ENCODE measurements at regions not wholly inside any gene's neighbourhood (a gene's known extent, or its start where the extent isn't known, plus 50 kb on each side); places are given as distances from the start of the nearest gene placed in this dataset.

GRCh38 chr10:52940921-52941320, 168.3 kb upstream of the MBL2 start:
- no peak for DNase-seq (ENCODE audit: extremely low spot score in 2 of 2)
- H3K4me1 ChIP-seq: no peaks in the 10 kb centered on the region
- TF ChIP-seq CTCF (IDR thresholded peaks at IDR 0.05) (no peak), POLR2A (IDR thresholded peaks at IDR 0.05) (no peak), POLR2AphosphoS5 (IDR thresholded peaks at IDR 0.05; ENCODE audit: insufficient read depth in 1 of 2, low read depth in 1 of 2) (no peak)
- no peaks in the 10 kb centered on the region for H3K9me3 ChIP-seq
- intact Hi-C loops (cut with DNase I): no loop called here
- no peaks in the 10 kb centered on the region for H3K27me3 ChIP-seq
- no peak overlapping the region for H3K4me3 ChIP-seq
- H3K27ac ChIP-seq: no peak overlapping the region
- H3K36me3 ChIP-seq: no peaks in the 10 kb centered on the region

GRCh38 chr10:52939894-52940293, 167.3 kb upstream of the MBL2 start:
- H3K9me3 ChIP-seq: no peaks in the 10 kb centered on the region
- H3K4me3 ChIP-seq: no peak overlapping the region
- TF ChIP-seq POLR2A (IDR thresholded peaks at IDR 0.05) (no peak), POLR2AphosphoS5 (IDR thresholded peaks at IDR 0.05; ENCODE audit: insufficient read depth in 1 of 2, low read depth in 1 of 2) (no peak), CTCF (IDR thresholded peaks at IDR 0.05) (no peak)
- no peaks in the 10 kb centered on the region for H3K36me3 ChIP-seq
- no peaks in the 10 kb centered on the region for H3K27me3 ChIP-seq
- no peak overlapping the region for H3K27ac ChIP-seq
- H3K4me1 ChIP-seq: no peaks in the 10 kb centered on the region
- intact Hi-C loops (cut with DNase I): no loop called here
- no peak for DNase-seq (ENCODE audit: extremely low spot score in 2 of 2)

- intact Hi-C loops (cut with DNase I): no loop called here
- H3K27me3 ChIP-seq: no peaks in the 10 kb centered on the region
These were observed 161.2 kb upstream of the MBL2 start for GRCh38 chr10:52933748-52934147.

GRCh38 chr10:52927678-52928077, 155.1 kb upstream of the MBL2 start:
- Histone ChIP-seq H3K4me3 (no peak overlapping the region), H3K27me3 (no peaks in the 10 kb centered on the region), H3K27ac (no peak overlapping the region), H3K36me3 (no peaks in the 10 kb centered on the region), H3K4me1 (no peaks in the 10 kb centered on the region), H3K9me3 (no peaks in the 10 kb centered on the region)
- no peak for DNase-seq (ENCODE audit: extremely low spot score in 2 of 2)
- intact Hi-C loops (cut with DNase I): no loop called here
- TF ChIP-seq POLR2AphosphoS5 (IDR thresholded peaks at IDR 0.05; ENCODE audit: insufficient read depth in 1 of 2, low read depth in 1 of 2) (no peak), POLR2A (IDR thresholded peaks at IDR 0.05) (no peak), CTCF (IDR thresholded peaks at IDR 0.05) (no peak)

More at GRCh38 chr10:52933748-52934147, 161.2 kb upstream of the MBL2 start:
- DNase-seq (ENCODE audit: extremely low spot score in 2 of 2): no peak
- Histone ChIP-seq H3K9me3 (no peaks in the 10 kb centered on the region), H3K4me3 (no peak overlapping the region), H3K36me3 (no peaks in the 10 kb centered on the region), H3K27ac (no peak overlapping the region), H3K4me1 (no peaks in the 10 kb centered on the region)
- TF ChIP-seq POLR2AphosphoS5 (IDR thresholded peaks at IDR 0.05; ENCODE audit: insufficient read depth in 1 of 2, low read depth in 1 of 2) (no peak), POLR2A (IDR thresholded peaks at IDR 0.05) (no peak)

GRCh38 chr10:52923520-52923919, 150.9 kb upstream of the MBL2 start:
- H3K27me3 ChIP-seq: no peaks in the 10 kb centered on the region
- intact Hi-C loops (cut with DNase I): no loop called here
- no peak for DNase-seq (ENCODE audit: extremely low spot score in 2 of 2)
- TF ChIP-seq CTCF (IDR thresholded peaks at IDR 0.05) (no peak), POLR2A (IDR thresholded peaks at IDR 0.05) (no peak), POLR2AphosphoS5 (IDR thresholded peaks at IDR 0.05; ENCODE audit: insufficient read depth in 1 of 2, low read depth in 1 of 2) (no peak)
- H3K27ac ChIP-seq: no peak overlapping the region
- H3K4me1 ChIP-seq: no peaks in the 10 kb centered on the region
- H3K36me3 ChIP-seq: no peaks in the 10 kb centered on the region
- H3K9me3 ChIP-seq: no peaks in the 10 kb centered on the region
- H3K4me3 ChIP-seq: no peak overlapping the region
